Mammary epithelial cell (primary cell): ENCODE measurements at regions not wholly inside any gene's neighbourhood (a gene's known extent, or its start where the extent isn't known, plus 50 kb on each side); places are given as distances from the start of the nearest gene placed in this dataset.

ENCODE experiments used
- CTCF ChIP-seq, 2 donors: IDR thresholded peaks in 1 of 2; conservative IDR thresholded peaks in 1 of 2; 2 replicates each; pipeline ENCODE4 v1.5.1; 2011 to 2012; ENCODE audit warnings: inconsistent platforms in 2 of 2, low read length in 2 of 2, mild to moderate bottlenecking in 2 of 2, control low read depth in 1 of 2, low read depth in 1 of 2; ENCODE audit not compliant: insufficient read depth in 1 of 2; ENCODE audit errors: extremely low read depth in 1 of 2
- EZH2 ChIP-seq: IDR thresholded peaks from 2 replicates; pipeline ENCODE4 v1.6.1; 2012; ENCODE audit warnings: low read length, inconsistent platforms, borderline replicate concordance

GRCh38 chr12:105982022-105982421 lies 156.7 kb downstream of the NUAK1 start:
- TF ChIP-seq CTCF (conservative IDR thresholded peaks at IDR 0.05 in 1 of 2, IDR thresholded peaks at IDR 0.05 in 1 of 2; ENCODE audit: extremely low read depth in 1 of 2, insufficient read depth in 1 of 2, low read depth in 1 of 2, low read length in 2 of 2): no peak
- TF ChIP-seq EZH2: no peak
